ENCODE measurements at regions not wholly inside any gene's neighbourhood (a gene's known extent, or its start where the extent isn't known, plus 50 kb on each side); places are given as distances from the start of the nearest gene placed in this dataset.
"Not testable (repeated sequence)": the region's sequence is repeated elsewhere in the genome, so short reads cannot be mapped to it uniquely, and the experiment has no call there.

- no peaks in the 10 kb centered on the region for H3K36me3 ChIP-seq (ENCODE audit: insufficient read depth in 1 of 2, low read depth in 1 of 2)
- intact Hi-C loops (cut with DNase I), result no loop called here
- no peaks in the 10 kb centered on the region for H3K4me1 ChIP-seq
- H3K27ac ChIP-seq, result no peak overlapping the region
- 66 to 70% (median 66%) methylated on average over 3 of the region's 3 CpGs for WGBS, 3 donors
- H3K9me3 ChIP-seq, result no peaks in the 10 kb centered on the region
- TF ChIP-seq, protein P1, sequence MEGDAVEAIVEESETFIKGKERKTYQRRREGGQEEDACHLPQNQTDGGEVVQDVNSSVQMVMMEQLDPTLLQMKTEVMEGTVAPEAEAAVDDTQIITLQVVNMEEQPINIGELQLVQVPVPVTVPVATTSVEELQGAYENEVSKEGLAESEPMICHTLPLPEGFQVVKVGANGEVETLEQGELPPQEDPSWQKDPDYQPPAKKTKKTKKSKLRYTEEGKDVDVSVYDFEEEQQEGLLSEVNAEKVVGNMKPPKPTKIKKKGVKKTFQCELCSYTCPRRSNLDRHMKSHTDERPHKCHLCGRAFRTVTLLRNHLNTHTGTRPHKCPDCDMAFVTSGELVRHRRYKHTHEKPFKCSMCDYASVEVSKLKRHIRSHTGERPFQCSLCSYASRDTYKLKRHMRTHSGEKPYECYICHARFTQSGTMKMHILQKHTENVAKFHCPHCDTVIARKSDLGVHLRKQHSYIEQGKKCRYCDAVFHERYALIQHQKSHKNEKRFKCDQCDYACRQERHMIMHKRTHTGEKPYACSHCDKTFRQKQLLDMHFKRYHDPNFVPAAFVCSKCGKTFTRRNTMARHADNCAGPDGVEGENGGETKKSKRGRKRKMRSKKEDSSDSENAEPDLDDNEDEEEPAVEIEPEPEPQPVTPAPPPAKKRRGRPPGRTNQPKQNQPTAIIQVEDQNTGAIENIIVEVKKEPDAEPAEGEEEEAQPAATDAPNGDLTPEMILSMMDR (IDR thresholded peaks at IDR 0.05), result no peak
- H3K27me3 ChIP-seq (ENCODE audit: insufficient read depth in 3 of 3, low read length in 2 of 3), result peaks cover 0 to 5% (median 0%) of the 10 kb centered on the region in 3 donors
- DNase-seq (no peak), ATAC-seq (no peak)
- H3K4me3 ChIP-seq, result no peak overlapping the region
Observed at GRCh38 chr11:115981814-115982471, 477.7 kb upstream of the CADM1 start.

GRCh38 chr11:115981104-115981481 lies 476.9 kb upstream of the CADM1 start:
- Histone ChIP-seq H3K27me3 (ENCODE audit: insufficient read depth in 3 of 3, low read length in 2 of 3) (peaks cover 0 to 12% (median 0%) of the 10 kb centered on the region in 3 donors), H3K36me3 (ENCODE audit: insufficient read depth in 1 of 2, low read depth in 1 of 2) (no peaks in the 10 kb centered on the region), H3K4me3 (no peak overlapping the region), H3K4me1 (no peaks in the 10 kb centered on the region), H3K9me3 (no peaks in the 10 kb centered on the region), H3K27ac (no peak overlapping the region)
- TF ChIP-seq, protein P1 (IDR thresholded peaks at IDR 0.05), result no peak
- 81 to 90% (median 83%) methylated on average over 3 of the region's 3 CpGs for WGBS, 3 donors
- ATAC-seq, result no peak
- intact Hi-C loops (cut with DNase I), result no loop called here
- no peak for DNase-seq

DNA sequence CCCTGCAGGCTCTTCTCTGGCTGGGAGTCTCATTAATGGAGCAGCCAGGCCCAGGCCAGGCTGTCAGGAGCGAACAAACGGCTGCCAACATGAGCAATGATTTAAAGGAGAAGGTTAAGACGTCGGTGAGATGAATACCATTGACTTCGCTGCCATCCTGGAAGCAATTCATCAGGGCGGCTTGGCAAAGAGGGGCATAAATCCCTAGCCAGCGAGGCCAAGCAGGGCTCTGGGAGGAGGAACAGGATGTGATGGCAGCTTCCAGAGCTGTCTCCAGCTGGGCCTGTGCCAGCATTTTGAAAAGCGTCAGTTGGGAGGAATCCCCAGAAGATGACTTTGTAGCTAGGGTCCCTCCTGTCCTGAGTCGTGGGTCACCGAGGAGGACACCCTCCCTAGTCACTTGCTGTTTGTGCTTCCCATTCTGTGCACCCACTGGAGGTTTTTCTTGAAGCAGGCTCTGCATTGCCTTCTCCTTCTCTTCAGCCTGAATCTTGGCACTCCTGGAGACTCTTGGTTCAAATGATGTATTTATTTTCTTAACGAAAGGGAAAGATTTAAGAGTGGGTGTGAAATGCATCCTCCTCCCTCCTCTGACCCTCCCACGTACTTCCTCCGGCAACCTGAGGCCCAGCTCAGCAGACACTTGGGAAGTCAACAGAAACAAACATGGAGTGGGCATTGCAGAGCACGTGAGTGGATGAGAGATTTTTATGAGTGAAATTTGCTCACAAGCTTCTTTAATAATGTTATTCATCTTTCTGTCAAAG lies 476.3 kb upstream of the CADM1 start:
- no peak for DNase-seq
- intact Hi-C loops (cut with DNase I), result no loop called here
- TF ChIP-seq, protein P1 (IDR thresholded peaks at IDR 0.05), result no peak
- no peak overlapping the region for H3K27ac ChIP-seq
- 29 to 50% (median 35%) methylated on average over 14 of the region's 14 CpGs for WGBS, 3 donors
- H3K4me1 ChIP-seq, result no peaks in the 10 kb centered on the region
- no peaks in the 10 kb centered on the region for H3K36me3 ChIP-seq (ENCODE audit: insufficient read depth in 1 of 2, low read depth in 1 of 2)
- no peaks in the 10 kb centered on the region for H3K9me3 ChIP-seq
- no peak for ATAC-seq
- no peak overlapping the region for H3K4me3 ChIP-seq
- peaks cover 0 to 12% (median 2%) of the 10 kb centered on the region in 3 donors for H3K27me3 ChIP-seq (ENCODE audit: insufficient read depth in 3 of 3, low read length in 2 of 3)

DNA sequence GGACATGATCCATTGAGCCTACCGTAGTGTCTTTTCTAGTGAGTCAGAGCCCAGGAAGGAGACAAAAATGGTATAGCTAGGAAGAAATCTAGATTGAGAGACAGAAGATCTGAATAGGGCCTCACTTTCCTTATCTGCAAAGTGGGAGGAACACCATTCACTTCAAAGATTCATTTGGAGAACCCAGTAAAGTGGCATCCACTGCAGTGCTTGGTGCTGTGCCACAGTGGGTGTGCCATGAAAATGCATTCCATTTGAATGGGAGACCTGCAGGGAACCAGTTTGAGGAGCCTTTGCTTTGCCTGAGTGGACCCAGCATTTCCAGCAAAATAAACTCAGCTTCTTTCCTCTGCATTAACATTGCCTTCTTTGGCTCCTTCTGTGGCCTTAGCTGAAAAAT lies 470.5 kb upstream of the CADM1 start:
- Histone ChIP-seq H3K4me1 (no peaks in the 10 kb centered on the region), H3K4me3 (no peak overlapping the region), H3K27me3 (ENCODE audit: insufficient read depth in 3 of 3, low read length in 2 of 3) (peaks cover 0 to 30% (median 3%) of the 10 kb centered on the region in 3 donors), H3K36me3 (ENCODE audit: insufficient read depth in 1 of 2, low read depth in 1 of 2) (no peaks in the 10 kb centered on the region), H3K9me3 (no peaks in the 10 kb centered on the region), H3K27ac (no peak overlapping the region)
- ATAC-seq, result no peak
- intact Hi-C loops (cut with DNase I), result no loop called here
- TF ChIP-seq, protein P1 (IDR thresholded peaks at IDR 0.05), result no peak
- DNase-seq, result no peak
- WGBS, 3 donors, result 61 to 74% (median 68%) methylated on average over 1 of the region's 1 CpG

- H3K27me3 ChIP-seq (ENCODE audit: insufficient read depth in 3 of 3, low read length in 2 of 3); H3K4me1 ChIP-seq; intact Hi-C loops (cut with DNase I); H3K4me3 ChIP-seq; H3K27ac ChIP-seq; DNase-seq; ATAC-seq; H3K36me3 ChIP-seq (ENCODE audit: insufficient read depth in 1 of 2, low read depth in 1 of 2); H3K9me3 ChIP-seq: not testable (repeated sequence)
- WGBS, 3 donors, result 84 to 86% (median 86%) methylated on average over 9 of the region's 9 CpGs
Observed at GRCh38 chr11:115967203-115967602, 463.0 kb upstream of the CADM1 start.
